GM12872 (cell line): ENCODE measurements at regions not wholly inside any gene's neighbourhood (a gene's known extent, or its start where the extent isn't known, plus 50 kb on each side); places are given as distances from the start of the nearest gene placed in this dataset.

Source experiments
- TF ChIP-seq, protein P1 (sequence below): IDR thresholded peaks from 3 replicates; pipeline ENCODE4 v1.5.1; 2011; ENCODE audit warnings: low read depth, mild to moderate bottlenecking, low read length, moderate library complexity; ENCODE audit not compliant: insufficient read depth

GRCh38 chr9:87077986-87078385 is 130.7 kb upstream of the GAS1 start:
- TF ChIP-seq, protein P1, sequence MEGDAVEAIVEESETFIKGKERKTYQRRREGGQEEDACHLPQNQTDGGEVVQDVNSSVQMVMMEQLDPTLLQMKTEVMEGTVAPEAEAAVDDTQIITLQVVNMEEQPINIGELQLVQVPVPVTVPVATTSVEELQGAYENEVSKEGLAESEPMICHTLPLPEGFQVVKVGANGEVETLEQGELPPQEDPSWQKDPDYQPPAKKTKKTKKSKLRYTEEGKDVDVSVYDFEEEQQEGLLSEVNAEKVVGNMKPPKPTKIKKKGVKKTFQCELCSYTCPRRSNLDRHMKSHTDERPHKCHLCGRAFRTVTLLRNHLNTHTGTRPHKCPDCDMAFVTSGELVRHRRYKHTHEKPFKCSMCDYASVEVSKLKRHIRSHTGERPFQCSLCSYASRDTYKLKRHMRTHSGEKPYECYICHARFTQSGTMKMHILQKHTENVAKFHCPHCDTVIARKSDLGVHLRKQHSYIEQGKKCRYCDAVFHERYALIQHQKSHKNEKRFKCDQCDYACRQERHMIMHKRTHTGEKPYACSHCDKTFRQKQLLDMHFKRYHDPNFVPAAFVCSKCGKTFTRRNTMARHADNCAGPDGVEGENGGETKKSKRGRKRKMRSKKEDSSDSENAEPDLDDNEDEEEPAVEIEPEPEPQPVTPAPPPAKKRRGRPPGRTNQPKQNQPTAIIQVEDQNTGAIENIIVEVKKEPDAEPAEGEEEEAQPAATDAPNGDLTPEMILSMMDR, result no peak

GRCh38 chr9:87080512-87081264 is 133.4 kb upstream of the GAS1 start:
- TF ChIP-seq, protein P1, result 0 out of 3 replicates have a peak, but pooled peaks have one; percentile 20

DNA sequence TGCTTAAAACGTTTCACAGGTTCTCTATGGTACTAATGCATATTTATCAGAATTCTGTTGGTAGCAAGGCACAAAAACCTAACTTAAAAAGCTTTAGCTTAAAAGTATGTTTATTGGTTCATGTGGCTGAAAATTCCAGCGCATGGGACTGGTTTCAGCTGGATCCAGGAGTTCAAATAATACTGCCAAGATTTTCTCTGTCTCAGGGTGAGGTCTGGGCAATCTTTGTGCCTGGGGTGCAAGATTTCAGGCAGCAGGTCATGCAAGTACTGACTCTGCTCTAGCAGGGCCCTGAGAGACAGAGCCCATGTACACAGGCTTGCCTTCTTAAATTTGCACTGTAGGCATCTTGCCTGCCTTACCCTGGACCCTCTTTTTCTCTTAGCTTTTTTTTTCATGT is 134.2 kb upstream of the GAS1 start:
- TF ChIP-seq, protein P1, result no peak

DNA sequence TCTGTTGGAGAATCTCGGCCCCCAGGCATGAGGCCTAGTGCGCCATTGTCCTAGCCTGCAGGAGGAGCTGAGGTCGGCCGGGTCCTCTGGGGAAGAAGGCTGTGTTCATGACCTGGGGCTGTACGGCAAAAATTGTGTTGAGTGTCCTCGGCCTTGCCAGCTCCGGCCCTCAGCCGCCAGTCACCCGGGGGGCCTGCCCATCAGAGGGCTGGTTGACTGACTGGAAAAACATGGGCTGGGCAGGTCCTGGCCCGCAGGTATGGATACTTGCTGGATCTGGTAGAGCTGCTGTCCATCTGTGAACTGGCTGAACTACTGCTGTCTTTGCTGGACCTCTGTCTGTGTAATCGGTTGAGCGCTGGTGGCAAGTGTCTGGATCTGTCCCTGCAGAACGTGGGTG is 136.7 kb upstream of the GAS1 start:
- TF ChIP-seq, protein P1, result no peak

DNA sequence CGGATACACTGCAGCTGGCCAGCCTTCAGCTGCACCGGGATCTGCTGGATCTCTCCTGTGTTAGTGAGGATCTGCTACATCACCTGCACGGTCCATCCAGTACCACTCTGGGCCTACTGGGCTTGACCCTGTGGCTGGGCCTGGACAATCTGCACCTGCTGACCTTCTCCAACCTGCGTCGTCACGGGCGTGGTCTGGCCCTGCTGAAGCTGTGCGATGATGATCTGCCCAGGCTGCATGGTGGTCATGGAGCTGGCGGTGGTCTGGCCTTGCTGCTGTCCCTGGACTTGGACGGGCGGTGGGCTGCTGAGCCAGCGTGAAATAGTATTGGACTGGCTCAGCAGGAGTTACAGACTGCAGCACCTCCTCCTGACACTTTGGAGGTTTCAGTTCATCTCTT is 137.1 kb upstream of the GAS1 start:
- TF ChIP-seq, protein P1, result no peak

- TF ChIP-seq, protein P1, result no peak
These were observed 137.8 kb upstream of the GAS1 start for GRCh38 chr9:87085073-87085472.

GRCh38 chr9:87085521-87085920 is 138.2 kb upstream of the GAS1 start:
- TF ChIP-seq, protein P1, result no peak
